GM19043 (cell line): ENCODE measurements at regions not wholly inside any gene's neighbourhood (a gene's known extent, or its start where the extent isn't known, plus 50 kb on each side); places are given as distances from the start of the nearest gene placed in this dataset.
"Not testable (repeated sequence)": the region's sequence is repeated elsewhere in the genome, so short reads cannot be mapped to it uniquely, and the experiment has no call there.

ENCODE experiments used
- ATAC-seq: cut with Tn5 transposase; IDR thresholded peaks from one replicate; pipeline ENCODE4 v1.9.1; 2021; ENCODE audit warnings: low read depth; ENCODE audit not compliant: unreplicated experiment

- ATAC-seq, result no peak
Measured at GRCh38 chr7:121531175-121532070, 135.3 kb upstream of the FAM3C start.

- peak; percentile 99 for ATAC-seq
Measured at GRCh38 chr7:121530227-121531174, 134.4 kb upstream of the FAM3C start.

GRCh38 chr7:121529003-121529402, 132.9 kb upstream of the FAM3C start:
- ATAC-seq, result no peak

GRCh38 chr7:121526210-121526609, 130.1 kb upstream of the FAM3C start:
- not testable (repeated sequence) for ATAC-seq

GRCh38 chr7:121525155-121525819, 129.2 kb upstream of the FAM3C start:
- ATAC-seq, result no peak

- no peak for ATAC-seq
Measured at GRCh38 chr7:121521711-121522400, 125.7 kb upstream of the FAM3C start.

- ATAC-seq, result no peak
Measured at GRCh38 chr7:121520911-121521310, 124.8 kb upstream of the FAM3C start.

- ATAC-seq, result peak; percentile 83
Measured at GRCh38 chr7:121519548-121520521, 123.7 kb upstream of the FAM3C start.

- no peak for ATAC-seq
Measured at GRCh38 chr7:121517591-121517990, 121.5 kb upstream of the FAM3C start.

- no peak for ATAC-seq
Measured at GRCh38 chr7:121516821-121517220, 120.7 kb upstream of the FAM3C start.

- no peak for ATAC-seq
Measured at GRCh38 chr7:121515630-121516401, 119.7 kb upstream of the FAM3C start.

- no peak for ATAC-seq
Measured at GRCh38 chr7:121515229-121515628, 119.1 kb upstream of the FAM3C start.

GRCh38 chr7:121513105-121513504, 117.0 kb upstream of the FAM3C start:
- ATAC-seq, result no peak

- ATAC-seq, result no peak
Measured at GRCh38 chr7:121510858-121511482, 114.9 kb upstream of the FAM3C start.

GRCh38 chr7:121510302-121510701, 114.2 kb upstream of the FAM3C start:
- no peak for ATAC-seq

GRCh38 chr7:121505540-121506182, 109.6 kb upstream of the FAM3C start:
- no peak for ATAC-seq

- no peak for ATAC-seq
Measured at GRCh38 chr7:121505021-121505420, 108.9 kb upstream of the FAM3C start.
